Right cardiac atrium (tissue), 5 donors: ENCODE measurements at regions not wholly inside any gene's neighbourhood (a gene's known extent, or its start where the extent isn't known, plus 50 kb on each side); places are given as distances from the start of the nearest gene placed in this dataset.
"Not testable (repeated sequence)": the region's sequence is repeated elsewhere in the genome, so short reads cannot be mapped to it uniquely, and the experiment has no call there.

Source experiments
- ATAC-seq, 2 donors: fragments of 200-7000 bp; cut with Tn5 transposase; one replicate each; pipeline versions ENCODE4 v1.8.0 to v1.9.1; 2020; ENCODE audit warnings: moderate library complexity in 2 of 2, mild to moderate bottlenecking in 1 of 2
- DNase-seq, 3 donors: peaks; one replicate each; pipeline ENCODE4 v3.0.0-alpha.2; 2020
- H3K27ac ChIP-seq: one replicate; pipeline ENCODE4 v1.5.1; 2013; ENCODE audit warnings: mild to moderate bottlenecking, low read length, control low read depth, moderate library complexity
- H3K27me3 ChIP-seq: one replicate; pipeline ENCODE4 v1.6.1; 2013; ENCODE audit not compliant: control insufficient read depth, insufficient read depth
- H3K4me1 ChIP-seq: one replicate; pipeline ENCODE4 v1.6.1; 2013; ENCODE audit warnings: low read length; ENCODE audit not compliant: control insufficient read depth, insufficient read depth
- H3K4me3 ChIP-seq: one replicate; pipeline ENCODE4 v1.5.1; 2013; ENCODE audit warnings: low read length, control low read depth
- H3K9me3 ChIP-seq: one replicate; pipeline ENCODE4 v1.6.1; 2013; ENCODE audit warnings: low read length; ENCODE audit not compliant: control insufficient read depth
- WGBS: extraction: QIAGEN DNeasy Blood & Tissue Kit; methylation state at CpG from one replicate; pipeline ENCODE4 v1.1.7; 2013; 5-methylcytosine and 5-hydroxymethylcytosine counted together
- intact Hi-C, 4 donors: fragments of 100-400 bp; cut with DNase I; formaldehyde crosslinking; loops; one replicate each; pipeline versions ENCODE4 v1.11.0 to v1.14.0; 2022 to 2023
- donor health status: healthy with polysubstance abuse.
- donor health status: DM: no; HTN: yes; CAD: no.
- donor health status: DM: no; HTN: no; CAD: no.
- donor health status: DM: no; HTN: yes; CAD: no; lungs with severe emphysema.
- donor health status: DM: yes; HTN: yes; CAD: no.

GRCh38 chrX:64662876-64663275 lies 267.6 kb upstream of the MTMR8 start:
- DNase-seq: no peak
- Histone ChIP-seq H3K9me3 (no peaks in the 10 kb centered on the region), H3K27ac (no peak overlapping the region), H3K27me3 (no peaks in the 10 kb centered on the region), H3K4me3 (no peak overlapping the region), H3K4me1 (no peaks in the 10 kb centered on the region)
- 87% methylated on average over 1 of the region's 1 CpG for WGBS
- ATAC-seq: no peak
- intact Hi-C loops: no loop called here

GRCh38 chrX:64657229-64657628 lies 262.0 kb upstream of the MTMR8 start:
- H3K4me3 ChIP-seq, intact Hi-C loops, DNase-seq, ATAC-seq, H3K27me3 ChIP-seq, H3K9me3 ChIP-seq, H3K27ac ChIP-seq, H3K4me1 ChIP-seq: not testable (repeated sequence)
- 41% methylated on average over 6 of the region's 6 CpGs for WGBS

GRCh38 chrX:64642482-64642881 lies 247.2 kb upstream of the MTMR8 start:
- Histone ChIP-seq H3K27ac (no peak overlapping the region), H3K4me1 (no peaks in the 10 kb centered on the region), H3K27me3 (no peaks in the 10 kb centered on the region), H3K9me3 (peaks cover 2% of the 10 kb centered on the region), H3K4me3 (no peak overlapping the region)
- ATAC-seq: no peak
- WGBS: 78% methylated on average over 2 of the region's 2 CpGs
- DNase-seq: no peak
- intact Hi-C loops: no loop called here
